ENCODE measurements at regions not wholly inside any gene's neighbourhood (a gene's known extent, or its start where the extent isn't known, plus 50 kb on each side); places are given as distances from the start of the nearest gene placed in this dataset.

DNA sequence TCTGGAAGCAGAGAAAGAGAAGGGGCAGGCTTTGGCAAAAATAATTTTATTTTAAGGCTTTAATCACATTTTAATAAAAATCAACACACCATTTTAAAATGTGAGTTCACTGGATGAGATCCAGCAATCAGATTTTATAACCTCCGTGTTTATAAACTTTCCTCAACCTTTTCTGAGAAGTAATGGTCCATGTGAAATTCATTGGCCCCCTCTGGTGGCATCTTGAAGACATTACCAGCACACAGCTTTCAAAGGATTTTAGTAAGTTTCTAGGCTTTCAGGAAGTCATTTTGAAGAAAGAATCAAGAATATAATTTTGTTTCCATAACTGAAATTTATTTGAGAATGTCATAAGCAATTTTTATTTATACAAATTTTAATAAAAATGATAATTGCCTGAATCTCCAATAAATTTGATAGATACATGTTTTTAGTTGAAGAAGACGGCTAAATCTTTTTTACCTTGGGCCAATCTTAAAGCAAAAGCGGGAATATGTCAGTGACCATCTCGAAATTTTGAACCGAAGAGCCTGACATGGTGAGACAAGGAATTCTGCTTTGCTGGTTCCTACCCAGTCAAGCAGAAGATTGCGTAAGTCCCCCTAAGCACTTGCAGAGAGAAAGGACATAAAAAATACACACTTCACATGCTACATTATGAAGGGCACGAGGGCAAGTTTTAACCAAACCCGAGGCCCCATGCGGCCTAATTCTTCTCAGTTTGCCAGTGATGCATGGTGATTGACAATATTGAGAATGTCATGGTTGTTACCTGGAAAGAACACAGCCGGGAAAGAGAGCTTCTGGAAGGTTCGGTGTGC lies 128.4 kb upstream of the CBLN2 start:
- peak; percentile 82 for TF ChIP-seq CTCF (conservative IDR thresholded peaks at IDR 0.05; ENCODE audit: low read depth, low read length)
- TF ChIP-seq EZH2 (IDR thresholded peaks at IDR 0.05; ENCODE audit: borderline replicate concordance, low read depth, low read length, poor library complexity, severe bottlenecking) = no peak
